ENCODE measurements at regions not wholly inside any gene's neighbourhood (a gene's known extent, or its start where the extent isn't known, plus 50 kb on each side); places are given as distances from the start of the nearest gene placed in this dataset.

DNA sequence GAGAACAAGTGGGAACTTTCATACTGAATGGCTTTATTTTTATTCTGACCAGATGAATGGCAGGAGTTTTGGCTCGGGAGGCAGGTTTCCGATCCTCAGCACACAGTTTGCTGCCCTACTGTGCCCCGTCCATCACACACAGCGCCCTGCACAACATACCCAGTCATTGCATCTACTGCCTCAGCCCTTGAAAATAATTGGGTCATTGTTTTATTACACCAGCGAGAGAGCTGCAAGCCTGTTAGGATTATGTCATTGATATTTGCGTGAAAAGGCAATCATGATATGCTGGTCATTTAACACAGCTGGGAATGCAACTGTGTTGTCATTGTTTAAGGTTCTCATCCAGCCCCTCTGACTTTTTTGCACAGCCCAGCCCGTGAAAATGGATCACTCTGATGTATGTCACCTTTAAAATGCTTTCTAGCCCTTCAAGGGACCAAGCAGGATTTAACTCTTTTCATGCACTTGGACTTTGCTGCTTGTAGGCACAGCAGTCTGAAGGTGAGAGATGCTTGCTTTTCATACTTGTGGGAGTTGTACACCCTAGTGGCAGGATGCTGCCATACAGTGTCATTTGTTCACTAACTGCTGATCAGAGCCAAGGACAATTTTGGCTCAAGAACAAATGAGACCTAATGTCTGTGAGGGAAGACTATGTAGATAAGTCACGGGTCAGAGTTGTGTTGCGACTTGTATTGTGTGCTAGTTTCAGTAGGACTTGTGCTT is 62.3 kb downstream of the RTL9 start:
- Histone ChIP-seq H3K4me1 (ENCODE audit: control insufficient read depth, insufficient read depth, low read length) (peaks cover 13% of the 10 kb centered on the region), H3K36me3 (ENCODE audit: control insufficient read depth, insufficient read depth, low read length) (no peaks in the 10 kb centered on the region), H3K9me3 (ENCODE audit: control insufficient read depth, insufficient read depth, low read length) (no peaks in the 10 kb centered on the region), H3K4me3 (ENCODE audit: low read depth, low read length) (no peak overlapping the region), H3K27me3 (ENCODE audit: control insufficient read depth, insufficient read depth, low read length) (no peaks in the 10 kb centered on the region), H3K9ac (ENCODE audit: low read depth, low read length) (no peak overlapping the region)

DNA sequence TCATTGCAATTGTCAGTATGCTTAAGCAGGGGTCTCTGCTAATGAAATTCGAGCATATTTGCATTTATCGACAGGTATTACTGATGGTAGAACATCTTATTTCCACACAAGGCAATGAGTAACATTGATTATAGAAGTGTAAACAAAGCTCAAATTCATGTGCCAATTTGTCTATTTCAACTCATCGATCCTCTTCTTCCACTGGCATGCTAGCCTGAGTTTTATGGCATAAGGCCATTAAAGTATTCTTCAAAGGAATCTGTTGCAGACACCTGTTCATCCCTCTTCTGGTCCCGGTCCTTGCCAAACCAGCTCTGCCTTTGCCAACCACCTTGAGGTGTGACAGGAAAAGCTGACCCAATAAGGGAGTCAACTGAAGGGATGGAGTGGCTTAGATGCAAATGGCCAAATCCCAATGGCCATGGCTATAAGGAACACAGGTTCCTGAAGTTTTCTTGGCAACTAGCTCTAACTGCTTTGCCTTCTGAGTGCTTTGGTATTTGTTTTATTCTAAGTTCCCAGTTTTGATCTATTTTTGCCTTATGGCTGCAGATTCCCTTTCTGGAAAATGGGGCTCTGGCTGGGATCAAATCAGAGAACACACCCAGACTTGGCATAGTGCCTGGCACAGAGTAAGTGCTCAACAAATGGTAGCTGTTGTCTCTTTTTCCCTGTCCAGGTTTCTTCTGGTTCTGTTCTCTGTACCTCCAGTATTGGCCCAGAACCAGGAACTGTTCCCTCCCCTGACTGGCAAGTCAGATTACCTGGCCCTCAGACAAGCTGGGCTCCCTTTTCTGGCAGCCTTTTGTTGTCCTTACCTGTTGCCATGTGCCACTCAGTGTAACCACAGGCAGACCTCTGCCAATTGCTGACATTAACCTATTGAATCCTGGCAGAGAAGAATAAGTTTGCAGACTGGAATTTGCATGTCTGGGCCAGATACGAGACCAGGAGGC is 63.1 kb downstream of the RTL9 start:
- no peaks in the 10 kb centered on the region for H3K9me3 ChIP-seq (ENCODE audit: control insufficient read depth, insufficient read depth, low read length)
- no peaks in the 10 kb centered on the region for H3K27me3 ChIP-seq (ENCODE audit: control insufficient read depth, insufficient read depth, low read length)
- no peaks in the 10 kb centered on the region for H3K36me3 ChIP-seq (ENCODE audit: control insufficient read depth, insufficient read depth, low read length)
- peaks cover 13% of the 10 kb centered on the region for H3K4me1 ChIP-seq (ENCODE audit: control insufficient read depth, insufficient read depth, low read length)
- no peak overlapping the region for H3K9ac ChIP-seq (ENCODE audit: low read depth, low read length)
- H3K4me3 ChIP-seq (ENCODE audit: low read depth, low read length) = no peak overlapping the region

DNA sequence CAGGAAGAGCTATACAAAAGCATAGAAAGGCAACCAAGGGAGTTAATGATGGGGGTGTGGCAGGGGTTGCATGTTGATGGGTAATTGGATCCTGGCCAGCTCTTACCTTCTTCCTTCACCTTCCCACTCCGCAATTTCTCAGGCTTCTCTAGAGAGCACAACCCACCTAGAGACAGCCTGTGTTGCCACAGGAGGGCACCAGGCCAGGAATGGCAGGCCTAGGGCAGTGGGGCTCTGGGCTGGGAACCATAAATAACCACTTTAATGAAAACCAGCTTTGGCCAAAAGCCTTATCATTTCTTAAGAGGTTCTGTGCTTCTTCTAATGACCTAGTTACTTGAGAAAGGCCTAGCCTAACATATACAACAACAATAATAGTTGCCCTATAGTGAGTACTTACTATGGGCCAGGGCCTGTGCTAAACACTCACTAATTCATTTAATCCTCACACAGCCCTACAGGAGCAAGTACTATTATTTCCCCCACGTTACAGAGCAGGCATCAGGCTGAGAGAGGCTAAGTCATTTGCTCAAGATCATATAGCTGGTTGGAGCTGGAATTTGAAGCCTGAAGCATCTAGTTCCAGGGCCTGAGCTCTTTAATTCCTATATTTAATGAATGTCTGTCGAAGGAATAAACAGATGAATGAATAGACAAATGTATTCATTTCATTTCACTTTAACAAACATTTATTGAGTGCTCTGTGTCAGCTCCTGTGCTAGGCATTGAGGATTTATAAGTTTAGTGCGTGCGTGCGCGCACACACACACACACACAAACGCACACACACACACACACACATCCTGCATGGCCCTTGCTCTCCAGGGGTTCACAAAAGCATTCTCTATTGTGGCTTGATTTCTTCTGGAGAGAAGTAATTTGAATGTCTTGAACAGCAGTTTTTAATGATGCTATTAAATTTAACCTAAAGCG is 66.8 kb downstream of the RTL9 start:
- H3K9ac ChIP-seq (ENCODE audit: low read depth, low read length) = no peak overlapping the region

DNA sequence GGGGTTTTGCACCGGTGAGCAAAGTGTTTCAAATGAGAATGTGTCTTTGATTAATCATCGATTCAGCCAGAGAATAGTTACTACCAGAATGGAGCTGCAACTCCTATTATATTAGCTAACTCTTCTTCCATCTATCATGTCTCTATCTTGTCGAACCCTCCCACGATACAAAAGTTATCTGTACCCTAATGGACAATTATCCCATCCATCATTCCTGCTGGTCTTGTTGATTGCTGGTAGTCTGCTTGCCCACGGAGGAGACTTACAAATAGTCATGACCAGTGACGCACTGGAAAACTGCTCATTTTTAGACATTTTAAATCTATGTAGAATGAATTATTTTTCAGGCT is 67.5 kb downstream of the RTL9 start:
- H3K4me1 ChIP-seq (ENCODE audit: control insufficient read depth, insufficient read depth, low read length) = peaks cover 8% of the 10 kb centered on the region
- H3K27me3 ChIP-seq (ENCODE audit: control insufficient read depth, insufficient read depth, low read length) = no peaks in the 10 kb centered on the region
- no peak overlapping the region for H3K4me3 ChIP-seq (ENCODE audit: low read depth, low read length)
- H3K9ac ChIP-seq (ENCODE audit: low read depth, low read length) = no peak overlapping the region
- no peaks in the 10 kb centered on the region for H3K36me3 ChIP-seq (ENCODE audit: control insufficient read depth, insufficient read depth, low read length)
- H3K9me3 ChIP-seq (ENCODE audit: control insufficient read depth, insufficient read depth, low read length) = no peaks in the 10 kb centered on the region

More for the DNA sequence above, 66.8 kb downstream of the RTL9 start:
- no peak overlapping the region for H3K4me3 ChIP-seq (ENCODE audit: low read depth, low read length)
- H3K36me3 ChIP-seq (ENCODE audit: control insufficient read depth, insufficient read depth, low read length) = no peaks in the 10 kb centered on the region
- H3K27me3 ChIP-seq (ENCODE audit: control insufficient read depth, insufficient read depth, low read length) = no peaks in the 10 kb centered on the region
- H3K9me3 ChIP-seq (ENCODE audit: control insufficient read depth, insufficient read depth, low read length) = no peaks in the 10 kb centered on the region
- H3K4me1 ChIP-seq (ENCODE audit: control insufficient read depth, insufficient read depth, low read length) = peaks cover 8% of the 10 kb centered on the region

DNA sequence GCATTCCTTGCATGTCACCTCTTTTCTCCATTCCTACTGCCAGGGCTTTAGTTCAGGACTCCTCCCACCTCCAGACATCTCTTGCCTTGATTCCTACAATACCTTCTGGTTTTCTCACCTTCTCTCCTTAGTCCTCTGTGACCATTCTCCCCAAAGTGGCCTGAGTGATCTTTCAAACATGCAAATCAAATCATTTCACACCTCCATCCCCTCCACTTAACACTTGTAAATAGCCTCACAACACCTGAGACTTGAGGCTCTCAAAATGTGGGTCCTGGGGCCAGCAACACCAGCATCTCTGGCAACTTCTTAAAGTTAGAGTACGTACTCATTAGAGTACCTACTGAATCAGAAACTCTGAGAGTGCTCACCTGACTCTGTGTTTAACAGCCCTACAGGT is 68.4 kb downstream of the RTL9 start:
- Histone ChIP-seq H3K27me3 (ENCODE audit: control insufficient read depth, insufficient read depth, low read length) (peaks cover 2% of the 10 kb centered on the region), H3K9ac (ENCODE audit: low read depth, low read length) (no peak overlapping the region), H3K9me3 (ENCODE audit: control insufficient read depth, insufficient read depth, low read length) (no peaks in the 10 kb centered on the region), H3K36me3 (ENCODE audit: control insufficient read depth, insufficient read depth, low read length) (no peaks in the 10 kb centered on the region), H3K4me1 (ENCODE audit: control insufficient read depth, insufficient read depth, low read length) (peaks cover 8% of the 10 kb centered on the region), H3K4me3 (ENCODE audit: low read depth, low read length) (no peak overlapping the region)

DNA sequence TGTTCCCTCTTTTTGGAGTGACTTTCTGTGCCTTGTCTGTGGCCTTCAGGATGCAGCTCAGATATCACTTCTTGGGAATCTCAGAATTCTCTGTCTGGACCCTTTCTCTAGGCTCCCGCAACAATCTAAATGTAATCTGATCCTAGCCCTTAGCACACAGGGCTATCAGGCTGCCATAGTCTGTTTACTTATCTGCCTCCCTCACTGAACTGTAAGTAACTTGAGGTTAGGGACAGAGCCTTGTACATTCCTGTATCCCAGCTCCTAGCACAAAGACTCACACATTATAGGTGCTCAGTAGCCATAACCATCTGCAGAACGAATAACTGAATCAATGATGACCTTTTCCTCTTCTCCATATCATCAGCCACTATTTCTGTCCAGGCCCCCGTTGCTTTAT is 69.5 kb downstream of the RTL9 start:
- H3K9me3 ChIP-seq (ENCODE audit: control insufficient read depth, insufficient read depth, low read length) = no peaks in the 10 kb centered on the region

DNA sequence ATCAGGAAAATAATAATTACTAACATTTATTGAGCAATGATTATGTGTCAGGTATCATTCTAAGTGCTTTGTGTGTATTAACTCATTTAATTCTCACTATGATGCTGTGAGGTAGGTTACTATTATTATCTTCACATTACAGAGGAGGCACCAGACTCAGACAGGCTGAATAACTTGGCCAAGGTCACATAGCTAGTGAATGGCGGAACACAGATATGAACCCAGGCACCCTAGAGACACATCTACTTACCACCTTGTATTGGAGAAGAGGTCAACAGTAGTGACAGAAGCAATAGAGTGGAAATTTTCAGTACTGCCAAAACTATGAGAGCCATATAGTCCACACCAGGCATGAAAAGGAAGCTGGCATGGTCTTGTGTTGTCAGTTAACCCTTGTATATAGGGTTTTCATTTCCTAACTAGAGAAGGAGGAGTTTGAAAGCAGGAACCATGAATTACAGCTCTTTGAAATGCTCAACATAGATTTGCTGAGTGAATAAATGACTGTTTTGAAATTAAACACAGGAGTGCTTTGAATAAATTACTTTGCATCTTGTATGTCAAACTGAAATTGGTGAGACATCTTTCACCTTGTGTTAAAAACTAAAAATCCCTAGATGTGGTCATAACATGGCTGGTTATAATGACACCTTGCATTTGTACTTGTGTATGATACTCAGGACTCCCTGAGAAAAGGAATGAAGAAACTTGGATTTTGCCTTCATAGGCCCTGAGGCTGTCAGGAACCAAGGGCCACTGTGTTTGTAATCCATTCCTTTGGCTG is 71.8 kb downstream of the RTL9 start:
- H3K4me3 ChIP-seq (ENCODE audit: low read depth, low read length) = no peak overlapping the region
- H3K4me1 ChIP-seq (ENCODE audit: control insufficient read depth, insufficient read depth, low read length) = peaks cover 5% of the 10 kb centered on the region
- H3K9me3 ChIP-seq (ENCODE audit: control insufficient read depth, insufficient read depth, low read length) = no peaks in the 10 kb centered on the region
- no peaks in the 10 kb centered on the region for H3K36me3 ChIP-seq (ENCODE audit: control insufficient read depth, insufficient read depth, low read length)
- H3K9ac ChIP-seq (ENCODE audit: low read depth, low read length) = no peak overlapping the region
- H3K27me3 ChIP-seq (ENCODE audit: control insufficient read depth, insufficient read depth, low read length) = peaks cover 6% of the 10 kb centered on the region

More for the DNA sequence above, 69.5 kb downstream of the RTL9 start:
- Histone ChIP-seq H3K27me3 (ENCODE audit: control insufficient read depth, insufficient read depth, low read length) (peaks cover 6% of the 10 kb centered on the region), H3K9ac (ENCODE audit: low read depth, low read length) (no peak overlapping the region), H3K4me1 (ENCODE audit: control insufficient read depth, insufficient read depth, low read length) (peaks cover 8% of the 10 kb centered on the region), H3K4me3 (ENCODE audit: low read depth, low read length) (no peak overlapping the region), H3K36me3 (ENCODE audit: control insufficient read depth, insufficient read depth, low read length) (no peaks in the 10 kb centered on the region)

DNA sequence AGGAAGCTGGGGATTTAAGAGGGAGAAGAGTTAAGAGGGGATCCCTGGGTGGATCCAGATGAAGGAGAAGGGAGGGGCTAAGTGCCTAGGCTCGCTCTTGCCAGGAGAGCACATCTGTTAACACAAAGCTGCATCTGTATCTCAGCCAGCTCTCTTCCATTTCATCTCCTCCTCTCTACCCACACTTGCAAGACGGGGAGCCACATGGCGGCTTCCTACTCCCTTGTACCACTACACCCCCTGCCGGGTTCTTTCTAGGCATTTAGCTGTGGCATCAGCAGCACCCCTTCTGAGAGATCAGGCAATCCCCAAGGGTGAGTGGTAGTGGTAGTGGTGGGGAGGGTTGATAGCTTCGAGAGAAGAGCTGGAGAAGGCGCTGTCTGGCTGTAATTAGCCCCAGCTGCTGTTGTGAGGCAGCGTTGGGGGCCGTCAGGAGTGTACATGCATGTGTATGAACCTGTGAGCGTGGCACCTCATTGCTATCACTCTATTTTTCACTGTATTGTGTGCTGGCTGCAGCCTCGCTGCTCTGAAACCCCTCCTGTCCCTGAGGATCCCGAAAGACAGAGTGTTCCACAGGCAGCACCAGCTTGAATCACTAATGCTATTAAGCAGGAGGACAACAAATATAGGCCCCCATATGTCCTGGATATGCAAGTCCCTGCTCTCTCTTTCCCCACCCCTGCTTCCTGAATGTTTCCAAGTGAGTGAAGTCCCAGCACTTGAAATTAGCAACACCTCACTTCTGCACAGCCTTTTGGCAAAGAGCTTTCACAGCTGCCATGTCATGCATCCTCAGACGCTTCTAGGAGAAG is 73.7 kb downstream of the RTL9 start:
- no peaks in the 10 kb centered on the region for H3K36me3 ChIP-seq (ENCODE audit: control insufficient read depth, insufficient read depth, low read length)
- H3K4me1 ChIP-seq (ENCODE audit: control insufficient read depth, insufficient read depth, low read length) = peaks cover 8% of the 10 kb centered on the region
- H3K9ac ChIP-seq (ENCODE audit: low read depth, low read length) = no peak overlapping the region
- H3K27me3 ChIP-seq (ENCODE audit: control insufficient read depth, insufficient read depth, low read length) = peaks cover 10% of the 10 kb centered on the region
- H3K4me3 ChIP-seq (ENCODE audit: low read depth, low read length) = no peak overlapping the region
- no peaks in the 10 kb centered on the region for H3K9me3 ChIP-seq (ENCODE audit: control insufficient read depth, insufficient read depth, low read length)

DNA sequence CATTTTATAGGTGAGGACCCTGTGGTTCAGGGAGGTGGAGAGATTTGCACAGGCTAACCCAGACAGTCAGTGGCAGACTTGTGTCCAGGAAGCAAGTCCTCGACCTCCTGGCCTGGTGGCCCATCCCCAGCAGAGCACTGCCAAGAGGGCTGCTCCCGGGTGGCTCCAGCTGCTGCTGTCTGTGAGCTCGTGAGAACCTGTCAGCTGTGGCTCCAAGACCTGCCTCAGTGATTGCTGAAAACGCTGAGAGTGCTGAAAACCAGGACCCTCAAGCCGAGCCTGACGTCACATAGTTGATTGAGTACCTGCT is 74.2 kb downstream of the RTL9 start:
- Histone ChIP-seq H3K4me3 (ENCODE audit: low read depth, low read length) (no peak overlapping the region), H3K9me3 (ENCODE audit: control insufficient read depth, insufficient read depth, low read length) (no peaks in the 10 kb centered on the region), H3K9ac (ENCODE audit: low read depth, low read length) (no peak overlapping the region), H3K36me3 (ENCODE audit: control insufficient read depth, insufficient read depth, low read length) (no peaks in the 10 kb centered on the region), H3K27me3 (ENCODE audit: control insufficient read depth, insufficient read depth, low read length) (peaks cover 12% of the 10 kb centered on the region), H3K4me1 (ENCODE audit: control insufficient read depth, insufficient read depth, low read length) (peaks cover 8% of the 10 kb centered on the region)

DNA sequence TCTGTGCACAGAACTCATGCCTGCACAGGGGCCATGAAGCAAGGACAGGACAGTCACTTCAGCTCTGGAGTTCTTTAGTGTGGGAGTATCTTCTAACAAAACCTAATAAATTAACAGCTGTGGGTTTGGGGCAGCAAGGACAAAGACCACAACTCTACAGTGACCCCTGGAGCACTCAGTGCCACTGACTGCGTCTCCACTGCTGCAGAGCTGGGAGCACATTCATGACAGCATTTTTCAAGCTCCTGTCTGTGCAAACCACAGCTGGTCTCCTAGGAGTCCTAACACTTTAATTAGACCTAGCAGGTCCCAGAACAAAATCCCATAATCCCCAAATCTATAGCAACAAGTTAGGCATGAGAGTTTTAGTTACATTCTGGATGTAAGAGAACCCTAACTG is 76.5 kb downstream of the RTL9 start:
- H3K9ac ChIP-seq (ENCODE audit: low read depth, low read length) = no peak overlapping the region
- H3K27me3 ChIP-seq (ENCODE audit: control insufficient read depth, insufficient read depth, low read length) = peaks cover 12% of the 10 kb centered on the region
- H3K4me3 ChIP-seq (ENCODE audit: low read depth, low read length) = no peak overlapping the region
- H3K9me3 ChIP-seq (ENCODE audit: control insufficient read depth, insufficient read depth, low read length) = no peaks in the 10 kb centered on the region
- peaks cover 9% of the 10 kb centered on the region for H3K4me1 ChIP-seq (ENCODE audit: control insufficient read depth, insufficient read depth, low read length)
- H3K36me3 ChIP-seq (ENCODE audit: control insufficient read depth, insufficient read depth, low read length) = no peaks in the 10 kb centered on the region
